RWPE1 (cell line): ENCODE measurements at regions not wholly inside any gene's neighbourhood (a gene's known extent, or its start where the extent isn't known, plus 50 kb on each side); places are given as distances from the start of the nearest gene placed in this dataset.

Source experiments
- CTCF ChIA-PET: fragments of 350-600 bp; sonication (Branson Sonifier 250); formaldehyde crosslinking; extraction: SDS; loops from one replicate; lab custom pipeline; 2021; lab: Yijun Ruan, JAX
- POLR2A ChIA-PET: fragments of 400-600 bp; formaldehyde crosslinking; extraction: SDS; loops from one replicate; lab custom pipeline; 2020; ENCODE audit warnings: antibody characterized with exemption; ENCODE audit not compliant: low non-redundant PET; lab: Yijun Ruan, JAX
- DNase-seq: peaks from one replicate; pipeline ENCODE4 v3.0.0; 2012; ENCODE audit warnings: low spot score
- H3K27ac ChIP-seq: fragments of 450-650 bp; 2 replicates; pipeline ENCODE4 v1.5.1; 2017
- TF ChIP-seq, protein P1 (sequence below): fragments of 450-650 bp; conservative IDR thresholded peaks from 2 replicates; pipeline ENCODE4 v1.5.1; 2017; ENCODE audit warnings: low read depth, mild to moderate bottlenecking

DNA sequence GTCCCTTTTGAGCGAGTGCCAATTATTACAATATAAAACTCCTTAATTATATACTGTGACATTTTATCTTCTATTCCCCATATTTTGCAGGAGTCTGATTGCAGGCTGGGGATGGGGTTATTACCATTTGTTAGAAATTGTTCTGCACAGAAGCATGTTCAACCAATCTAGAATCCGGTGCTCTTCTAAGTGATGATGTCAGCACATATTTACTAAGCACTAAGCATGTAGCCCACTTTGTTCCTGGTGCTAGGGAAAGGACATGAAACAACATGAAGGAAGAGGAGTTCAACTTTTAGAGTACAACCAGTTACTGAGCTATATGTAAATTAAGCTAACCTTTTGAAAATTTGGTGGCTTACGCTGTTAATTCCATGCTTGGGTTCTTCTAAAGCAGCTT is 52.8 kb upstream of the IL1RAPL2 start:
- ChIA-PET CTCF (no interaction called here), POLR2A (no interaction called here)
- H3K27ac ChIP-seq: no peak overlapping the region
- TF ChIP-seq, protein P1, sequence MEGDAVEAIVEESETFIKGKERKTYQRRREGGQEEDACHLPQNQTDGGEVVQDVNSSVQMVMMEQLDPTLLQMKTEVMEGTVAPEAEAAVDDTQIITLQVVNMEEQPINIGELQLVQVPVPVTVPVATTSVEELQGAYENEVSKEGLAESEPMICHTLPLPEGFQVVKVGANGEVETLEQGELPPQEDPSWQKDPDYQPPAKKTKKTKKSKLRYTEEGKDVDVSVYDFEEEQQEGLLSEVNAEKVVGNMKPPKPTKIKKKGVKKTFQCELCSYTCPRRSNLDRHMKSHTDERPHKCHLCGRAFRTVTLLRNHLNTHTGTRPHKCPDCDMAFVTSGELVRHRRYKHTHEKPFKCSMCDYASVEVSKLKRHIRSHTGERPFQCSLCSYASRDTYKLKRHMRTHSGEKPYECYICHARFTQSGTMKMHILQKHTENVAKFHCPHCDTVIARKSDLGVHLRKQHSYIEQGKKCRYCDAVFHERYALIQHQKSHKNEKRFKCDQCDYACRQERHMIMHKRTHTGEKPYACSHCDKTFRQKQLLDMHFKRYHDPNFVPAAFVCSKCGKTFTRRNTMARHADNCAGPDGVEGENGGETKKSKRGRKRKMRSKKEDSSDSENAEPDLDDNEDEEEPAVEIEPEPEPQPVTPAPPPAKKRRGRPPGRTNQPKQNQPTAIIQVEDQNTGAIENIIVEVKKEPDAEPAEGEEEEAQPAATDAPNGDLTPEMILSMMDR: no peak
- DNase-seq: no peak

DNA sequence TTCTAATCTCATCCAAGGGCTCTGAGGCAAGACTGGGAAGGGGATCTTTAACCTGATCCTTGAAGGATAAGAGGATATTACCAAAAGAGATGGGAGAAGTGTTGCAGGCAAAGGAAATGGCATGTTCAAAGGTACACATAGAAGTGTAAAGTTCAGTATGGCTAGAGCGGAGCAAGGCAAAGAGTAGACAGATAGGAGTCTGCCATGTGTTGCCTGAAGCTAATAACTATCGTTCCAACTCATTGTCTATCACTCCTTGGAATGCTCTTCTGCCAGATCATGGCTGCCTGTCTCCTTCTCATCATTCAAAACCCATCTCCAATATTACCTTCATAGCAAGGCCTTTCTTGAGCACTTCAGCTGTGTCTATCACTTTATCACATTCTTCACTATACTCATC is 55.2 kb upstream of the IL1RAPL2 start:
- TF ChIP-seq, protein P1: no peak
- ChIA-PET POLR2A (no interaction called here), CTCF (no interaction called here)
- H3K27ac ChIP-seq: no peak overlapping the region
- no peak for DNase-seq

DNA sequence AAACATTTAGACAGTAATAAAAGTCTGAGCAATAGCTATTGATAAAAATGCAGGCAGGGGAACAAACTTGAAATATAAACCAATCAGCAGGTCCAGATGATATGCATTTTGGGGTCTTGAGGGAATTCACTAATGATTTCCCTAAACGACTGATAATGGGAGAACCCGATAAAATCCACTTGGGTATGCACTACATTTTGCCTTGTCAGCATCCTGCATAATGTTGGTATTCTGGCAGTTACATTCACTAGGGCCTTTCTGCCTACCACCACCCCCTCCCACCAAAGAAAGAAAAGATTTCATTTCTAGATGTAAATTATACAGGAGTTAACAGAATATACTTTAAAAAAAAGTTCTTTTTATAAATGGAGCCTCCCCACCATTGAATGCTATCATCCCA is 63.5 kb upstream of the IL1RAPL2 start:
- H3K27ac ChIP-seq: no peak overlapping the region
- ChIA-PET POLR2A (no interaction called here), CTCF (no interaction called here)
- no peak for DNase-seq
- TF ChIP-seq, protein P1: no peak

DNA sequence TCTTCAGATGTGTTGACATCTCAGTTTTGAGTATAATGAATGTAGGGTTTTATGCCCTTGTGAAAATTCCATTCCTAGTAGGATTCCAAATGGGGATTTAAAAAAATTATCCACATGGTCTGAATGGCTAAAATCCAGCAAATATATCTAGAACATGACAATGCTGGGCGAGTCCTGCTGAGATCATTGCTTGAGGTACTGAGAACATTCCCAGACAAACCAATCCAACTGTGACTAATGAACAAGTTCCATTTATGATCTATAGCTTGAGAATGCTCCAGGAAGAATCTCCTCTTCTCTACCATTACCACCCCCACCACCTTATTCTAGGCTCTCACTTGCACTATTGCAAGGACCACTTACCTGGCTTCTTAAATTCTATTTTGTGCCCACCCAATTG is 77.2 kb upstream of the IL1RAPL2 start:
- TF ChIP-seq, protein P1: no peak
- H3K27ac ChIP-seq: no peak overlapping the region
- ChIA-PET CTCF (no interaction called here), POLR2A (no interaction called here)
- peak; percentile 3 for DNase-seq

DNA sequence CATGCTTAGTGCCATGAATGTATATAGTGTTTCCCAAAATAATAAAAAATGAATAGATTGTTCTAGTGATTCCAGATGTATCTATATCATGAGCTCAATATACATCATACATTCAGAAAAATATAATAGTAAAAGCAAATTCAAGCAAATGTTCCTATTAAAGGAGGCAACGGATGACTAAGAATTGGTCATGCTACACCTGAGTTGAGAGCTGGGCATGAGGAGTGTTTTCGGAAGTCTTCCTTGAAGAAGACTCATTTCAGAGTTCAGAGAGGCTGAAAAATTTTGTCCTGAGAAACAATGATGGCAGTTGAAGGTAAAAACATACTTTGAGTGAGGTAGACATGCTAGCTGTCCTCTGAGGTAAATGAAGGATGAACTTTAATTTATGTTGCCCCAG is 79.3 kb upstream of the IL1RAPL2 start:
- POLR2A ChIA-PET: no interaction called here
- CTCF ChIA-PET: no interaction called here
- TF ChIP-seq, protein P1: no peak

DNA sequence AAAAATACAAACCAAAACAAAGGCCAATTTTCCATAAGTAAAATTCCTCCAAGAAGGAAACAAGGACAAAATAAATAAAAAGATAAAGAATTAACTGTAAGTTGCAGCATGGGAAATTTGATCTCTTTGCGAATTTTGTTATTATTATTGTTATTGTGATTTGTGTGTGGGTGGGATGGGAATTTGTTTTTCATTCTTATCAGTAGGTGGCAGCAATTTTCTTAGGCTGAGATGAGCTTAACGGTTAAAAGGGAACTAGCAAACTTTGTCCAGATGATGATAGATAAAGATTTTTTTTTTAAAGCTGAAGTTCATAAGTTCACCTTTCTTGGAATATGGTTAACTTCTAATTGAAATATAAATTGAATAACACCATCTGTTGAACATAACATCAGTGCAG is 83.2 kb upstream of the IL1RAPL2 start:
- POLR2A ChIA-PET: no interaction called here
- no peak overlapping the region for H3K27ac ChIP-seq
- TF ChIP-seq, protein P1: no peak
- CTCF ChIA-PET: no interaction called here
- no peak for DNase-seq

More for the DNA sequence above, 79.3 kb upstream of the IL1RAPL2 start:
- no peak overlapping the region for H3K27ac ChIP-seq
- no peak for DNase-seq

DNA sequence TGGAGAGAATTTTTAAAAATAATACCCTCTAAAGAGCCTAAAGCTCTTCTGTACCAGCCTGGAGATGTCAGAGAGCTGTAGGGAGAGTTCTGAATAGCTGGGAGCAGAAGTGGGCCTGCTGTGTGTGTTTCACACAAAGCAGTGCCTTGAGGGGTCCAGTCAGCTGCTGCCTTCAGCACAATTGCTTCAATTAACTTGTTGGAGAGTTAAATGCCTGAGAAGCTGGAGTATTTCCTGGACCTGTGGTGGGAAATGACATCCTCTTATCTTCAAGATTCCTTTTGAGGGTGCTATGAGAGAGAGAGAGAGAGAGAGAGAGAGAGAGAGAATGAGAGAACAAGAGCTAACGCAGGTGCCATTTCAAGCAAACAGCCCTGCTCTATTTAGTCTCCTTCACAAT is 96.2 kb upstream of the IL1RAPL2 start:
- DNase-seq: no peak
- POLR2A ChIA-PET: no interaction called here
- no peak overlapping the region for H3K27ac ChIP-seq
- TF ChIP-seq, protein P1: no peak
- CTCF ChIA-PET: no interaction called here
